GM18909 (cell line): ENCODE measurements at regions not wholly inside any gene's neighbourhood (a gene's known extent, or its start where the extent isn't known, plus 50 kb on each side); places are given as distances from the start of the nearest gene placed in this dataset.
"Not testable (repeated sequence)": the region's sequence is repeated elsewhere in the genome, so short reads cannot be mapped to it uniquely, and the experiment has no call there.

Source experiments
- ATAC-seq: cut with Tn5 transposase; IDR thresholded peaks from one replicate; pipeline ENCODE4 v1.9.1; 2021; ENCODE audit warnings: mild to moderate bottlenecking; ENCODE audit not compliant: unreplicated experiment, poor library complexity

DNA sequence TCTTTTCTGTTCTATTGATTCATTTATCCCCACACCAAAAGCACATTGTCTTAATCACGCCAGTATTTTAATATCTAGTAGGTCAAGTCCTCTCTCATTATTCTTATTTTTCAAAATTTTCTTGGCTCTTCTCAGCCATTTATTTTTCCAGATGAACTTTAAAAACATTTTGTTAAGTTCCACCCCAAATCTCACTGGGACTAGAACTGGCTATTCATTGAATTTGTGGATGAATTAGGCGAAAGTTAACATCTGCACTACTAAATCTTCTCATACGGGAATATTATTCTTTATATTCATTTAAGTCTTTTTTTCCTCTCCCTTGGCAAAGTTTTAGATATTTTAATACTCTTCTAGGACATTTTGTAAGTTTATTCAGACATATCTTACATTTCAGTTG is 295.2 kb upstream of the MGMT start:
- no peak for ATAC-seq

DNA sequence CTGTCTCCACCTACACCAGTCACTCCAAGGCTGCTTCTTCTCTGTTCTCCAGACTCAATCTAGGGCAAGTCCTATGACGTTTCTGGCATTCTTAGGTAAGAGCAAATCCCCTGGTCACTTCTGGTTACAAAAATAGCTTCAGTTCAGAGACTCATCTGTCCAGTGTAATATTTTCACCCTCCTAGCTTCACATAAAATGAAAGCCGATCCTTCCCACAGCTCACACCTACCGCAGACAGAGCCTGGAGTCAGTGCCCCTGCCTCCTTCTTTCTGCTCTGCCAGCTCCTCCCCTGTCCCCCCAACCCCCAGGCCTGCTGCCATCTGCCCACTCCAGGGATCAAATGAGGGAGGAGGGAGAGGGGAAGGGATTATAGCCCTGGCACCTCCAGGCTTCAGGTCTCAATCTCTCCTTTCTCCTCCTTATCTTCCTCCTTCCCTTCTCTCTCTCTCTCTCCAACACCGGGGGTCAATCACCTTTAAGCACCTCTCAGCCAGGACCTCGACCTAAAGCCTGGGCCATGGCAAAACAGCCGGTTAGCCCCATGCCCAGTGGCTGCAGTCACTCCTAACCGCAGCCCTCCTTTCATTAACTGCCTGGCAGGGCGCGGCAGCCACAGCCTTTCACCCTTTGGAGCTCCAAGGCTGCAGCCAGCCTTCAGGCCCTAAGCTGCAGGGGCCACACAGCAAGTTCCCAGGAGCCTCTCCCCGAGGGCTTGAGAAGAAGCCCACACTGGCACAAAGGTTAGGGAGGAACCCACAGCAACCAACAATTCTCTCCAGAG is 292.6 kb upstream of the MGMT start:
- no peak for ATAC-seq

DNA sequence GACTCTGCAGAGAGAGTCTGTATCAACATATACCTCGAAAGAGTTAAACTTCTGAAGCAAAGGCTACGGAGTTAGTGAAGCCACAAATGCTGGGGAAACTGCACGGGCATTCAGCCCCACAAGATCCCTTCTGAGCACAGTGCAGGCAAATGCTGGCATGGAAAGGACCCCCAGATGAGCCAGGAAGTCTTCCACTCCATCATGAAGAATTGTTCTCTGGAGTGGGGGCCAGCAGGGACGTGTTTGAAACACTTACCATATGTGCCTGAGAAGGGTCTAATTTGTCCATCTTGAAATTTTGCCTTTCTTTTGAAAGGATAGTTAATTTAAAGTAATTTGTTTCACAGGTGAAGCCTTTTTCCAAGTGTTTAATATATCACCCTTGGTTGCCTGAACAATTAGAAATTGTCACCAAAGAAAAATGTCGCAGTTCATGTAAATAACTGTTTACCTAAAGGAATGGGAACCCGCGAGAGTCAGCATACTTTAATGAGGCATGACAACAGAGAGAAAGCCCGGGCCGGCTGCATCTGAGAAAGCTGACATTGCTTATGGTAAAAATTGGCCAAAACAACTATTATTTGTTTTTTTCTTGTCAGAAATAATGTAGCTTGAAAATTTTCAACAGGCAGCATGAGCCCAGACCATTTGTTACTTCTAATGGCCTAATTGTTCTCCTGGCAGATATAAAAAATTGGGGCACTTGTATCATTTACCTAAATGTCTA is 287.6 kb upstream of the MGMT start:
- ATAC-seq, result no peak

DNA sequence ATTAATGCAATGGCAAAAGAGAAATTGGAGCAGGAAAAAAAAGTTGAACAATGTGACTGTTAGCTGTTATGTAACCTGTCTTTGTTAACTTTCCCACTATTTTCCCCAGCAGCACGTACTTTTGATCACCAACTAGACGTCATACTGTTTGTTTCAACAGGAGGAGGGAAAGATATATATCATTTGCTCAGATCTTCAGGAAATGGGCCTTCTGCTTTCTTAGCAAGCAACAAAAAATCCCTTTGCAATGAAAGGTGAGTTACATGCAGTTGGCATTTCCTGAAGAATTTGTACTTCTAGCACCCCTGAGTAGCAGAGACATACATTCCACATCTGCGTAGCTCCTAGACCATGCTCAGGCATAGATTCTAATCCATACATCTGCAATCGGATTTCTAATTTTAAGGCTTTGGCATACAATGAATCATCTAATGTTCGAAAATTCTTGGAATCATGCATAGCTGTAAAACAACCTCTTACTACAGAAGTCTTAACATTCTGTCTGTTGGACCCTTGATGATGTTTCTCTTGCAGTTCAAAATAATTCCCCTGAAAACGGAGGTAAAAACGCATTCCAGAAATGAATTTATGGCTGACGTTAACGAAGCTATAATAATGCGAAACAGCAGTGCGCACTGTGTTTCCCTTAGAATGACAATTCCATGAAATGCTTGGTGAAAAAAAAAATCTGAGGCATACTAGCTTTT is 286.9 kb upstream of the MGMT start:
- no peak for ATAC-seq

DNA sequence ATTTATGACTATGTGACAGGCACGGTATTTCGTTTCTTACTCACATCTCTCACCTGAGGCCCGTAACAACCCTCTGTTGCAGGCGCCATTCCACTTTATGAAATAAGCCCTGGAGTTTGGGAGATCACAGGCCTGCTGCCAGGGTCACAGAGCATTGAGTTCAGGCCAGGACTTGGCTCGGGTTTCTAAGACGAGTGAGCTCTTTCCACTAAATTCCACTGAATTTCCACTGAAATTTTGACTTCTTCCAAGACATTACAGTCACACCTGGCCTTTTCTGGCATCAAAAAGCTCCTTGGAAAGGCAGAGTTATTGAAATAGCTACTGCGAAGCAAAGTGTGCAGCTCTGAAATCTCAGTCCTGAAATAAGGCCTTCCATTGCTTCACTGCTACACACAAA is 282.8 kb upstream of the MGMT start:
- no peak for ATAC-seq

DNA sequence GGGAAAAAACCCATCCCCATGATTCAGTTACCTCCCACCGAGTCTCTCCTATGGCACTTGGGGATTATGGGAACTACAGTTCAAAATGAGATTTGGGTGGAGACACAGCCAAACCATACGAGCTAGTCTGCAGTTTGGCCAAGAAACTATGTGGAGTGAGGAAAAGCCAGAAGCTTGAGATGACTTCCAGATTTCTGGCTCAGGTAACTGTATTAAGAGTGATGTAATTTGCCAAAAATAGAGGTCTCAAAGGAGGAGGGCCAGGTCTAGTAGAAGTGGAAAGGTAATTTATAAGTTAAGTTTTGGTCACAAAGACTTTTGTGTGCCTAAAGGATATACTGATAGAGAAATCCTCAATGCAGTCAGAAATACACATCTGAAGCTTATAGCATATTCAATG is 279.7 kb upstream of the MGMT start:
- no peak for ATAC-seq

DNA sequence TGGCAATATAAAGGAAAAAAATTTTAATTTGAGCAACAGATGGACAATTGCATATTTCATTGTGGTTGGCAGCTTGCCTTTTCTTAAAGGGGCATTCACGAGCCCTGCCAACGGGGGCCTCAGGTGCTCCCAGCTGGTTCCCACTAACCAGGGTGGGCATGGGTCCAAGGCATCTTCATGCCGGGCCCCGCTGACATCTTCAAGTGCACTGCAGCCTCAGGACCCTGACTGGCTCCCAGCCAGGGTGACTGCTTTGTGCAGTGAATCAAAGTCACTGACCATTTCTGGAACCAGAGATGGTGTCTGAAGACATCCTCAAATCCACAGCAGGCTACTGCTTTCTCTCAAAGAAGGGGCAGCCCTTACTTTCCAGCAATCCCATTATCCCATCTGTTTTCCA is 275.2 kb upstream of the MGMT start:
- no peak for ATAC-seq

DNA sequence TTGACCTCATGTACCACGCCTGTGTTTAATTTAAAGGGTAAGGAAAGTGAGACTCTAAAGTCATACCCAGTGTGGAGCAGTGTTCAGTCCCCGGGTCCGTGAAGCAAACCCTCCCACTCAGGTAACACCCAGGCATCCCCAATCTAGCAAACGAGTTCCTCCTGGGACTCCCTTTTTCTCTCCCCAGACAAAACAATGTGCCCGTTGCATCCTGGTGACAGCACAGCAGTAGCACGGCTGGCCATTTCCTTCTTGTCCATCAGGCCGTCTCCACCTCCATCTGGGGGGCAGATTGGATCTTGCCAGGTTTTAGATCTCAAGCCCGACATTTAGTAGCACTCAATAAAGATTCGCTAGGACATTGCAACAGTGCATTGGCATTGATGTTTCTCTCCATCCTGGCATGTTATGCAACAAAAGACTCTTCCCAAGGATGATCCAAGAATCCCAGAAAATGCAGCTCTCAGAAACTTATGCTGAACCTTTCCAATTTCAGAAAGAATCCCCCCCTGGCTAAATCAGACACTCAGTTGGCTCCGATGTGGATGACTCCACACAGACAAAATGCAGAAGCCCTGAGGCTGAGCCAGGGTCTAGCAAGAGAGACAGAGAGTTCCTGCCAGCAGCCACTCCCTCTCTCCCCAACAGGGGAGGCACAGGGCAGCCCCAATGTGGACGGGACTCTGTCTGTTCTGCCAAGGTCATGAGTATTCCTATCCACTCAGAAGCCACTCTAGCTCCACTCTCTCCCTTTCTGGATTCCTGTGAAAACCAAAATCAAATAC is 274.5 kb upstream of the MGMT start:
- ATAC-seq, result no peak

DNA sequence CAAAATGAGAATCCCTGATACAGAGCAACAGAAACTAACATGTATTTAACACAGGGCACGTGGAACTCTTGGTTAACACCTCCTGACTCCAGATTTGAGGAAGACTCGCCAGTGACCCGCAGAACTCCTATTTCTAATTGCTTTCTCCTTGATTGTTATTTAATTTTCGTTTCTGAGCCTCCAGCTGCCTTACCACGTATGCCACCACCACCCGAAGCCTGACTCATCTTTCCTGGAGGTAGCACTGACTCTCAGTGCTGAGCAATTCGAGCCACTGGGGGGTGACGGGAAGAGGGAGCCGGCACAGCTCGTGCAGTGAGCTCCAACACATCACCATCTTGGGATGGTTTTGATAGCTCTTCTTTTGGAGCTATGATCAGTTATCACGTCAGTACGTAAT is 273.9 kb upstream of the MGMT start:
- ATAC-seq, result no peak

DNA sequence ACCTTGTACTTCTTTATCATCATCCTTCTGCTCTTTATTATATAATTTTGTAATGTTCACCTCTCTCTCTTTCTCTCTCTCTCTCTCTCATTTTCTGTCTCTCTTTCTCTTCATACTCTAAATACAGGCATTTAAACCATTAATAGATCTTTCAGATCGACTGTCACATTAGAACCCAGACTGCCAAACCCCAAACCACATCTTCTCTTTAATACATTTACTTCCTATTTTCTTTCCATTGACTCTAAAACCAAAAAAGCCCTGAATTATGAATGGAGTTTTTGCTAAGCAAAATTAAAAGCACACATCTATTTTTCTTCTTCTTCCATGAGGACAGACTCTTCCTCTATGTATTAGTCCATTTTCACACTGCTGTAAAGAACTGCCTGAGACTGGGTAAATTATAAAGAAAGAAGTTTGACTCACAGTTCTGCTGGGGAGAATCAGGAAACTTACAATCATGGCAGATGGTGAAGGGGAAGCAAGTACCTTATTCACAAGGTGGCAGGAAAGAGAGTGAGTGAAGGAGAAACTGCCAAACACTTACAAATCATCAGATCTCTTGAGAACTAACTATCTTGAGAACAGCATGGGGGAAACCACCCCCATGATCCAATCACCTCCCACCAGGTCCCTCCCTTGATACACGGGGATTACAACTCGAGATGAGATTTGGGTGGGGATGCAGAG is 272.7 kb upstream of the MGMT start:
- no peak for ATAC-seq

DNA sequence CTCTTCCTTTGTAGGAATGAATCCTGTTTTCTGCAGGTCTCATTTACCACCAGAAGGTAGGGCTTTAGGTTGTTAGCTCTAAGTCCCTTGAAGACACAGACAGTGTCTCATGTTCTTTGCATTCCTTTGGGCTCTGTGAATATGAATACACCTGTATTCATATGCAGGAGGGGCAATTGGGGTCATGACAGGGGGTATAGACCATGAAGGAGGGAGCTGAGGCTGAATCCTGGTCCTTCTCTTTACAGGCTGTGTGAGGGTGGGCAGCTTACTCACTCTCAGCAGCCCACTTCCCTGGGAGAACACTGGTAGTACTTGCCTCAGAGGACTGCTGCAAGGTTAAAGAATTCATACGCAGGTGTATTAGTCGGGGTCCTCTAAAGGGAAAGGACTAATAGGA is 267.2 kb upstream of the MGMT start:
- ATAC-seq, result no peak

DNA sequence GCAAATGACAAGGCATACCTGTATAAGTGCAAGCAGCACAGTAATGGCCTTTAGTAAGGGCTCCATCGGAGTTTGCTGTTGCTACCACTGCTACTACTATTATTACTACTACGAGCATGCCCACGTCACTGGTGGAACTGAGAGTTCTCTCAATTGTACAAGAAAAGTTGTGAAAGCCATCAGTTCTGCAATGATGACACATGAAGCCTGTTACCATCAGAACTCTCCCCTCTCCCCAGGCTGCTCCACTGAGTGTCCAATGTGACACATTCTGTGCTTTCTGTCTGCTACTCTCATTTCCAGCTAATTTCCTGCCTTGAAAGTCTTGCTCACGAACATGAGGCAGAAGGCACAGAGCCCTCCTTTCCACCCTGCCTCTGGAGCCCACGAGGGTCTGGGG is 263.2 kb upstream of the MGMT start:
- no peak for ATAC-seq

DNA sequence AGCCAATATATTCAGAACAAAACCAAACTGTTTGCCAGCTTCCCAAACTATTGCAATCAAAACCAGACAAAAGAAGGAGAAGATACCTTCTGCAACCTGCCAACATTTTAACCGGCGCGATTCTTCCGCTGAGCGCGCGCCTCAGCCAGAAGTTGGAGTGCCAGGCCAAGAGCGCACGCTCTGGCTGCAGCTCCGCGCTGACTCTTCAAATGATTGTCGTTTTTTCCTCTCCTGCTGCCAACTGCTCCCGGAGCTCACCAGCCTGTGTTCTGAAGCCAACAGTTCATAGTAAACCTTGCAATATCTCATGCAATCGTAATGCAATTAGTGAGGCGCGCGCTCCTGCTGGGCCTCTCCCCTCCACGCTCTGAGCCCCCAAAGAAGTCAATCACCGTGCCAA is 259.7 kb upstream of the MGMT start:
- ATAC-seq, result no peak

DNA sequence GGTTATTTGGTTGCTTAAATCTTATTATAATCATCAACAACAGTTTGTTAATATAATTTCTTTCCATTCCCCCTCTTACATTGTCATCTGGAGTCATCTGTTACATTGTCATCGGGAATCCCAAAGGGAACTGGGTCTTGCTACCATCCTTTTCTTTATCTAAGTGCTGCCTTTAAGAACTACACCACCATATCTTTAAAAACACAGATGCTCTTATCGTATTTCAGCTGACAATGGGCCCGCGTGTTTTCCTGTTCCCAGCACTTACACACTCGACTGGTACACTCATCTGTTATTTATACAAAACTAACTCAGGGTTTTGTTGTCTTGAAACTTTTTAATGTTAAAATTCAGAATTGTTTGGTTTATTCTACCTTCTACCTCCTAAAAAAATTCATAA is 256.2 kb upstream of the MGMT start:
- no peak for ATAC-seq

DNA sequence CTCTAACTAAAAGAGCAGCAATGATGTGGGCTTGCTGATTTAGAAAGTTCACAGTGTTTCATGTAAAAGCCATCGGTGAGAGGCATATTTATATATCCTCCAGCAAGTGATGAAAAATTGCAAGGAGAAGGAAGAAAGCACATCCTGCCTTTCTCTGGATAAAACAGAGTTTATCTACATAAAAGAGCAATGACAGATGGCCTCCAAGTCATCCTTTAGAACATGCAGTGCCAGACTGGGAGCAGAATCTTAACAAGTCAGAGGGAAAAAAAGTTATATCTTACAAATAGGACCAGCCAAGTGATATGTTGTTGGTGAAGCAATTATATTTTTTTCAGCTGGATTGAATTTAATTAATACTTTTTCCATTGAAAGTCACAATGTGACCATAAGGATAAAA is 253.8 kb upstream of the MGMT start:
- no peak for ATAC-seq

DNA sequence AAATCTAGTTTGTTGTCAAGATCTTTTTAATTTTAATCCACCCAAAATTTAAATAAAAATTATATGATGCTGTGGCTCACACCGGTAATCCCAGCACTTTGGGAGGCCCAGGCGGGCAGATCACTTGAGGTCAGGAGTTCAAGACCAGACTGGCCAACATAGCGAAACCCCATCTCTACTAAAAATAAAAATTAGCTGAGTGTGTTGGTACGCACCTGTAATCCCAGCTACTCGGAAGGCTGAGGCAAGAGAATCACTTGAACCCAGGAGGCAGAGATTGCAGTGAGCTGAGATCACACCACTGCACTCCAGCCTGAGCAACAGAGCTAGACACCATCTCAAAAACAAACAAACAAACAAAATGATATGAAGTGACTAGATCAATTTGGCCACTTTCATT is 253.0 kb upstream of the MGMT start:
- not testable (repeated sequence) for ATAC-seq

DNA sequence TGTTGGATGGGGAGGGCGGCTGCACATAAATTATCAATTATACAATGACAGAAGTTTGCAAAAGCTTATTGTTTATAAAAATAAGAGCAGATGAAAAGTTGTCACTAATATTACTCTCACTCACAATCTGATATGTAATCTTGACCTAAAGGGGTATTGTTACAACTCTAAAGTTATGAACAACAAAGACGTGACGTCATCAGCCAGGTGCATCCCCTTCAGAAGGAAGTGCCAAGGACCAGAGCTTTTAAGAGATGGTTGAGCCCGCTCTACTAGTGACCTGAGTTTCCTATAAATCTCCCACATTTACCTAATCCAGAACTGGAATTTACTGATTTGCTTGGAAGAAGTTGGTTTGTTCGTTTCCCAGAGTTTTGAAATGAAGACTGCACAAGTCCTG is 247.7 kb upstream of the MGMT start:
- no peak for ATAC-seq

DNA sequence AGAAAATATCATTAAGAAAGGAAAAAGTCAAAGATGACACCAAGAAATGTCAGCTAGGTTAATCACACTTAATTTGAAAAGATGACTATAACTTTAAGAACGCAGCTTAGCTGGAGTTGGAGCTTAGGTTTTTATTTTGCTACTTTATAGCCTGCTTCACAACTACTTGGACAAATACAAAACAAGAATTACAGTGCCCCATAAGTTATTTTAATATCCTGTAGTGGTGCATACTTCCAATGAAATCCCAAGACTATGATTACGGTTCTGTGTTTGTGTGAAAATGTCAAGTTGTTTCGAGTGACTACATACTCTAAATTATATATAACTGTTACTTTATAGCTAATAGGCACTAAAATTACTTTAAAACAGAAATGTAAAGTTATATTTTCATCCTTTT is 244.6 kb upstream of the MGMT start:
- ATAC-seq, result no peak

DNA sequence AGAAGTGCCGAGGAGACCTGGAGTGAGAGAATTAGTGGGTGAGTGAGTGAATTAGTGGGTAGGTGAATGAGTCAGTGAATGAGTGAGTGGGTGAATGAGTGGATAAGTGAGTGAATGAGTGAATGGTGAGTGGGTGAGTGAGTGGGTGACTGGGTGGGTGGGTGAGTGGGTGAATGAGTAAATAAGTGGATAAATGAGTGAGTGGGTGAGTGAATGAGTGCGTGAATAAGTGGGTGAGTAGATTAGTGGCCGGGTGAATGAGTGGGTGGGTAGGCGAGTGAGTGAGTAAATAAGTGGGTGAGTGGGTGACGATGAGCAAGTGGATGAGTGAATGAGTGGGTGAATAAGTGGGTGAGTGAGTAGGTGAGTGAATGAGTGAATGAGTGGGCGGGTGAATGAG is 243.7 kb upstream of the MGMT start:
- ATAC-seq, result no peak

DNA sequence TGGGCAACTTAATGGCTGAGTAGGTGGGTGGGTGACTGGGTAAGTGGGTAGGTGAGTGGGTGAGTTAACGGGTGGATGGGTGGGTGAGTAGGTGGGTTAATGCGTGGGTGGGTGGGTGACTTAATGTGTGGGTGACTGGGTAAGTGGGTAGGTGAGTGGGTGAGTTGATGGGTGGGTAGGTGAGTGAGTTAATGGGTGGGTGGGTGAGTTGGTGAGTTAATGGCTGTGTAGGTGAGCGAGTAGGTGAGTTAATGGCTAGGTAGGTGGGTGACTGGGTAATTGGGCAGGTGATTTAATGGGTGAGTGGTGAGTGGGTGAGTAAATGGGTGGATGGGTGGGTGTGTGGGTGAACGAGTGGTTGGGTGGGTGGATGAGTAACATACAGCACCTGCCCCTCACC is 243.0 kb upstream of the MGMT start:
- ATAC-seq, result no peak
